Lower leg skin (tissue), 4 donors: ENCODE measurements at regions not wholly inside any gene's neighbourhood (a gene's known extent, or its start where the extent isn't known, plus 50 kb on each side); places are given as distances from the start of the nearest gene placed in this dataset.

ENCODE experiments used
- DNase-seq, 2 donors: peaks; one replicate each; pipeline ENCODE4 v3.0.0-alpha.2; 2019; ENCODE audit warnings: low spot score in 2 of 2
- H3K4me3 ChIP-seq: fragments of 200-600 bp; sonication (generic); 2 replicates; pipeline ENCODE4 v1.5.1; 2017; ENCODE audit warnings: mild to moderate bottlenecking, low read depth; ENCODE audit not compliant: poor library complexity, severe bottlenecking
- POLR2A ChIP-seq, 2 donors: fragments of 450-650 bp; IDR thresholded peaks; one replicate each; pipeline ENCODE4 v1.6.1; 2016 to 2017; ENCODE audit warnings: antibody characterized with exemption in 2 of 2, mild to moderate bottlenecking in 1 of 2, moderate library complexity in 1 of 2
- WGBS, 2 donors: methylation state at CpG; one replicate each; pipeline ENCODE4 v1.1.5; 2018; 5-methylcytosine and 5-hydroxymethylcytosine counted together
- intact Hi-C: fragments of 100-400 bp; cut with DNase I; formaldehyde crosslinking; loops from one replicate; pipeline ENCODE4 v1.15.0; 2023; ENCODE audit warnings: low total_unique reads
- TF ChIP-seq, protein P1 (sequence below), 3 donors: fragments of 450-650 bp; IDR thresholded peaks; one replicate each; pipeline ENCODE4 v1.5.1; 2016; ENCODE audit warnings: antibody characterized with exemption in 3 of 3, mild to moderate bottlenecking in 3 of 3, moderate library complexity in 2 of 3

GRCh38 chr2:34371711-34372110 lies 772.6 kb upstream of the FAM98A start:
- DNase-seq, result no peak
- TF ChIP-seq, protein P1, sequence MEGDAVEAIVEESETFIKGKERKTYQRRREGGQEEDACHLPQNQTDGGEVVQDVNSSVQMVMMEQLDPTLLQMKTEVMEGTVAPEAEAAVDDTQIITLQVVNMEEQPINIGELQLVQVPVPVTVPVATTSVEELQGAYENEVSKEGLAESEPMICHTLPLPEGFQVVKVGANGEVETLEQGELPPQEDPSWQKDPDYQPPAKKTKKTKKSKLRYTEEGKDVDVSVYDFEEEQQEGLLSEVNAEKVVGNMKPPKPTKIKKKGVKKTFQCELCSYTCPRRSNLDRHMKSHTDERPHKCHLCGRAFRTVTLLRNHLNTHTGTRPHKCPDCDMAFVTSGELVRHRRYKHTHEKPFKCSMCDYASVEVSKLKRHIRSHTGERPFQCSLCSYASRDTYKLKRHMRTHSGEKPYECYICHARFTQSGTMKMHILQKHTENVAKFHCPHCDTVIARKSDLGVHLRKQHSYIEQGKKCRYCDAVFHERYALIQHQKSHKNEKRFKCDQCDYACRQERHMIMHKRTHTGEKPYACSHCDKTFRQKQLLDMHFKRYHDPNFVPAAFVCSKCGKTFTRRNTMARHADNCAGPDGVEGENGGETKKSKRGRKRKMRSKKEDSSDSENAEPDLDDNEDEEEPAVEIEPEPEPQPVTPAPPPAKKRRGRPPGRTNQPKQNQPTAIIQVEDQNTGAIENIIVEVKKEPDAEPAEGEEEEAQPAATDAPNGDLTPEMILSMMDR (IDR thresholded peaks at IDR 0.05), result no peak
- no peak for TF ChIP-seq POLR2A (IDR thresholded peaks at IDR 0.05)
- intact Hi-C loops, result no loop called here
- no peak overlapping the region for H3K4me3 ChIP-seq
- 83 to 85% methylated on average over 3 of the region's 3 CpGs for WGBS, 2 donors

GRCh38 chr2:34368304-34368703 lies 769.2 kb upstream of the FAM98A start:
- TF ChIP-seq POLR2A (IDR thresholded peaks at IDR 0.05), result no peak
- TF ChIP-seq, protein P1 (IDR thresholded peaks at IDR 0.05), result no peak
- DNase-seq, result no peak
- WGBS, 2 donors, result 50 to 55% methylated on average over 1 of the region's 1 CpG
- H3K4me3 ChIP-seq, result no peak overlapping the region
- intact Hi-C loops, result no loop called here

DNA sequence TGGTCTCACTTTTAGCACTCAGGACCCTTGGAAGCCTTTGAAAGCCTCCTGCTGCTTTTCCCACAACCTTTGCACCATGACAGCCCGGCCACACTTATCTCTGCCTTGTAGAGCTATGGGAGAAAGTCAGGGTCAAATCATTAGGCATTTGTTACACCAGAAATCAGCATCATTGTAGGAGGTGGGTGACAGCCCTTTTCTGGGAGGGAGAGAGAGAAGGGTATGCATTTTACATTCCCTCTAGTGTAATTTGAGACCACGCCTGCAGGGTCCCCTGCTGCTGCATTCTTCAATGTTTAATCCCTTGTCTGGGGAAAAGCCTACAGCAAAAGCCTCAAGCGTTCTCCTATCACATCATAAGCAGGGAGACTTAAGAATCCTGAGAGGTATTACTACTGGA lies 766.8 kb upstream of the FAM98A start:
- no peak for DNase-seq
- WGBS, 2 donors, result 12 to 16% methylated on average over 3 of the region's 3 CpGs
- no peak overlapping the region for H3K4me3 ChIP-seq
- no peak for TF ChIP-seq POLR2A (IDR thresholded peaks at IDR 0.05)
- TF ChIP-seq, protein P1 (IDR thresholded peaks at IDR 0.05), result no peak
- intact Hi-C loops, result no loop called here

DNA sequence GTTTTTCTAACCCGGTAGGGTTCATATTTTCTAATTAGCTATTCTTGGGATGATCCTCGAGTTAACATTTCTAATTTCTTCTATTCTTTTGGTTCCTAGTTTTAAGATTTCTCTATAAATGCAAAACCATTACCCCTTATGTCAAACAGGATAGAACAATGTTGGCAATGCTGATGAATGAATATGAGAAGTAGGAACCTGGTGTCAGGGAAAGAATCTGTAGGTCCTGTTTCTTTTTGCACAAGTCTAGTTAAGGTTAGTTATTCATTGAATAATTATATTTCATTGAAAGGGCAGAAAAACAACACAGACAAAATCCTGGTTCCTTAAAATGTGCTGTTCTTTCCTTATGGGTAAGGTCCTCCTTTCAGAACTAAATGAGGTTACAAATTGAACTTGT lies 766.4 kb upstream of the FAM98A start:
- TF ChIP-seq POLR2A (IDR thresholded peaks at IDR 0.05), result no peak
- TF ChIP-seq, protein P1 (IDR thresholded peaks at IDR 0.05), result no peak
- no peak overlapping the region for H3K4me3 ChIP-seq
- intact Hi-C loops, result no loop called here
- DNase-seq, result no peak
- 61 to 74% methylated on average over 2 of the region's 2 CpGs for WGBS, 2 donors

- no peak for TF ChIP-seq POLR2A (IDR thresholded peaks at IDR 0.05)
- TF ChIP-seq, protein P1 (IDR thresholded peaks at IDR 0.05), result no peak
- DNase-seq, result no peak
- H3K4me3 ChIP-seq, result no peak overlapping the region
- intact Hi-C loops, result no loop called here
- WGBS, 2 donors, result 46 to 49% methylated on average over 2 of the region's 2 CpGs
Measured at GRCh38 chr2:34353509-34354113, 754.5 kb upstream of the FAM98A start.

GRCh38 chr2:34349527-34349926 lies 750.4 kb upstream of the FAM98A start:
- TF ChIP-seq, protein P1 (IDR thresholded peaks at IDR 0.05), result no peak
- no peak for TF ChIP-seq POLR2A (IDR thresholded peaks at IDR 0.05)
- 83 to 93% methylated on average over 1 of the region's 1 CpG for WGBS, 2 donors
- DNase-seq, result no peak
- no peak overlapping the region for H3K4me3 ChIP-seq
- intact Hi-C loops, result no loop called here
